KMS-11 (cell line): ENCODE measurements at regions not wholly inside any gene's neighbourhood (a gene's known extent, or its start where the extent isn't known, plus 50 kb on each side); places are given as distances from the start of the nearest gene placed in this dataset.

Experiments
- H2AFZ ChIP-seq: fragments of 200-600 bp; sonication (generic); 2 replicates; pipeline ENCODE4 v1.6.1; 2016; ENCODE audit warnings: antibody characterized with exemption, mixed run types, low read depth
- H3K27ac ChIP-seq: fragments of 200-600 bp; sonication (generic); 2 replicates; pipeline ENCODE4 v1.6.1; 2016; ENCODE audit warnings: mild to moderate bottlenecking, mixed run types
- H3K27me3 ChIP-seq: fragments of 200-600 bp; sonication (generic); 2 replicates; pipeline ENCODE4 v1.6.1; 2017; ENCODE audit warnings: mild to moderate bottlenecking, low read depth, mixed run types, moderate library complexity; ENCODE audit not compliant: insufficient read depth
- H3K36me3 ChIP-seq: fragments of 200-600 bp; sonication (generic); 2 replicates; pipeline ENCODE4 v1.6.1; 2017; ENCODE audit warnings: mild to moderate bottlenecking, mixed run types; ENCODE audit not compliant: insufficient read depth
- H3K4me1 ChIP-seq: fragments of 200-600 bp; sonication (generic); 2 replicates; pipeline ENCODE4 v1.6.1; 2016; ENCODE audit warnings: mild to moderate bottlenecking, low read depth, mixed run types; ENCODE audit not compliant: poor library complexity, severe bottlenecking
- H3K4me2 ChIP-seq: fragments of 200-600 bp; sonication (generic); 2 replicates; pipeline ENCODE4 v1.7.0; 2016; ENCODE audit warnings: mild to moderate bottlenecking, mixed run types
- H3K4me3 ChIP-seq: fragments of 200-600 bp; sonication (generic); IDR thresholded peaks from 2 replicates; pipeline ENCODE4 v1.6.1; 2017; ENCODE audit warnings: low read depth, low read length, mixed read lengths; ENCODE audit not compliant: insufficient read depth
- H3K79me2 ChIP-seq: fragments of 200-600 bp; sonication (generic); 2 replicates; pipeline ENCODE4 v1.6.1; 2016; ENCODE audit warnings: low read depth, mixed run types; ENCODE audit not compliant: insufficient read depth
- H3K9ac ChIP-seq: fragments of 200-600 bp; sonication (generic); 2 replicates; pipeline ENCODE4 v1.6.1; 2016; ENCODE audit warnings: mild to moderate bottlenecking, mixed run types
- H4K20me1 ChIP-seq: fragments of 200-600 bp; sonication (generic); 2 replicates; pipeline ENCODE4 v1.6.1; 2016; ENCODE audit warnings: mild to moderate bottlenecking, mixed run types; ENCODE audit not compliant: insufficient read depth
- TF ChIP-seq, protein P1 (sequence below): fragments of 200-600 bp; sonication (generic); conservative IDR thresholded peaks from 2 replicates; pipeline ENCODE4 v1.6.1; 2017; ENCODE audit warnings: low read depth, mild to moderate bottlenecking, antibody characterized with exemption, low read length, moderate library complexity, mixed read lengths

DNA sequence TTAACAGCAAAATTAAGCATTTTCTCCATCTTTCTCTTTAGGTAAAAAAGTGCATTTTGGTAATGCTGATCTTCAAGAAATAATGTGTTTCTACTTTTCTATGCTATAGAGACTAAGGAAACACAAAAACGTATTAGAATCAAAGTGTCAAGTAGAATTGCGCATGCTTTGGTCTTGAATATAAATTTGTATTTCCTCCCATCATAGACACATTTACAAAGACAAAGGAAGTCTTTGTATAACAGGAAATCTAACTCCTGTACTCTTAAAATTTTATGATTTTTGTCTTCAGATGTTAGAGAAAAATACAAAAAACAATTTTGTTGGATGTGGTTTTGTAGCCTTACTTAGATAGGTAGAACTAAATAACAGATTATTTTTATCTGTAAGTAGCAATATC lies 1299.4 kb downstream of the NCAM2 start:
- no peak overlapping the region for H2AFZ ChIP-seq
- H3K4me3 ChIP-seq = no peak overlapping the region
- no peaks in the 10 kb centered on the region for H3K4me1 ChIP-seq
- H3K9ac ChIP-seq = no peak overlapping the region
- H3K27me3 ChIP-seq = no peaks in the 10 kb centered on the region
- no peaks in the 10 kb centered on the region for H4K20me1 ChIP-seq
- H3K4me2 ChIP-seq = no peak overlapping the region
- TF ChIP-seq, protein P1, sequence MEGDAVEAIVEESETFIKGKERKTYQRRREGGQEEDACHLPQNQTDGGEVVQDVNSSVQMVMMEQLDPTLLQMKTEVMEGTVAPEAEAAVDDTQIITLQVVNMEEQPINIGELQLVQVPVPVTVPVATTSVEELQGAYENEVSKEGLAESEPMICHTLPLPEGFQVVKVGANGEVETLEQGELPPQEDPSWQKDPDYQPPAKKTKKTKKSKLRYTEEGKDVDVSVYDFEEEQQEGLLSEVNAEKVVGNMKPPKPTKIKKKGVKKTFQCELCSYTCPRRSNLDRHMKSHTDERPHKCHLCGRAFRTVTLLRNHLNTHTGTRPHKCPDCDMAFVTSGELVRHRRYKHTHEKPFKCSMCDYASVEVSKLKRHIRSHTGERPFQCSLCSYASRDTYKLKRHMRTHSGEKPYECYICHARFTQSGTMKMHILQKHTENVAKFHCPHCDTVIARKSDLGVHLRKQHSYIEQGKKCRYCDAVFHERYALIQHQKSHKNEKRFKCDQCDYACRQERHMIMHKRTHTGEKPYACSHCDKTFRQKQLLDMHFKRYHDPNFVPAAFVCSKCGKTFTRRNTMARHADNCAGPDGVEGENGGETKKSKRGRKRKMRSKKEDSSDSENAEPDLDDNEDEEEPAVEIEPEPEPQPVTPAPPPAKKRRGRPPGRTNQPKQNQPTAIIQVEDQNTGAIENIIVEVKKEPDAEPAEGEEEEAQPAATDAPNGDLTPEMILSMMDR = no peak
- H3K27ac ChIP-seq = no peak overlapping the region
- H3K79me2 ChIP-seq = no peaks in the 10 kb centered on the region
- H3K36me3 ChIP-seq = no peaks in the 10 kb centered on the region; the same call in 1 of the 2 replicates

DNA sequence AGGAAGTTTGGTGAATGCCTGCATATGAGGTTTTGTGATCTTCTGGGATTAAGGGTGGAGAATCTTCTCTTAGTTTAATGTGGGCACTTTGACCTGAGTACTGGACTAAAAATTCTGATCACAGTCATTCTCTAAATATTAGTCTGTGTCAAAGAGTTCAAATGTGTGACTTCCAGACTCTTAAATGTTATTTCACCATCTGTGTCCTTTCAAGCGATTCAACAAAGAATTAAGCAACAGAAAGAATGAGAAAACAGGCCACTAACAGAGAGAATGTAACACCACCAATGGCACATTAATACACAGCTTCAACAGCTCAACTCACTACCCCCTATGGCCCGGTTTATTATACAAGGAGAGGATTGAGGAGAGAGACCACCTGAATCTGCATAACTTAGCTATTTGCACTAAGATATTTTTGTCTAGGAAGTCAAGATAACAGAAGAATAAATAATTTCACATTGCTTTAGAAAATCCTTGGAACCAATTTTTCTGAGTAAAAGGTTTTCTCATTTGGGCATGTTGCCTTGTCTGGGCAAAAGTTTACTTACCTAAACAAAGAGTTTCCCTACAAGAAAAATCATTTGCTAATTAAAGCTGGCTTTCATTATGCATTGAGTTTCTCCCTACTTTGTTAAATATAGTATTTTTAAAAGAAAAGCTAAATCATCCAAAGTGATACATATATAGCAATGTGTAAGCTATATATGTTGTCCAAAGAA lies 1313.7 kb downstream of the NCAM2 start:
- no peak overlapping the region for H3K27ac ChIP-seq
- H3K27me3 ChIP-seq = no peaks in the 10 kb centered on the region
- H3K36me3 ChIP-seq = no peaks in the 10 kb centered on the region
- H2AFZ ChIP-seq = no peak overlapping the region
- H3K4me2 ChIP-seq = no peak overlapping the region
- H3K4me3 ChIP-seq = no peak overlapping the region
- H3K4me1 ChIP-seq = no peaks in the 10 kb centered on the region
- H3K9ac ChIP-seq = no peak overlapping the region
- TF ChIP-seq, protein P1 = no peak
- no peaks in the 10 kb centered on the region for H3K79me2 ChIP-seq
- H4K20me1 ChIP-seq = no peaks in the 10 kb centered on the region

GRCh38 chr21:22314963-22315362 lies 1316.8 kb downstream of the NCAM2 start:
- TF ChIP-seq, protein P1 = no peak
- Histone ChIP-seq H2AFZ (no peak overlapping the region), H3K4me2 (no peak overlapping the region), H3K36me3 (no peaks in the 10 kb centered on the region), H3K27ac (no peak overlapping the region), H3K4me1 (no peaks in the 10 kb centered on the region), H3K27me3 (no peaks in the 10 kb centered on the region), H3K79me2 (no peaks in the 10 kb centered on the region), H3K9ac (no peak overlapping the region), H3K4me3 (no peak overlapping the region), H4K20me1 (no peaks in the 10 kb centered on the region)

DNA sequence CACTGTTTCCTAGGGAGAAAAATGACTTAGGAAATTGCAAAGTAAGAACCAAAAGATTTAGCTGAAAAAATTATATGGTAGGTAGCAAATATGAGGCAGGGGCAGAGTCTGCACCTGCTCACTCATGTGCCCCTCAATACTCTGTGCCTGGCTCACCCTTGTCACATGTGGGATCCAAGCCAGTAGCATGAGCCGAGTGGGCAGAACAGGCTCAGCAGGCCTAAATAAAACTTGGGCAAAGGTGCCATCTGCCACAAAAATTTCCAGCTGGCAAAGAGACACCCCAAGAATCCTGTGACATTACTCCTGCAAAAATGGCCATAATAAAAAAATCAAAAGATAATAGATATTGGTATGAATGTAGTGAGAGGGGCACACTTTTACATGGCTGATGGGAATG lies 1321.2 kb downstream of the NCAM2 start:
- no peak overlapping the region for H2AFZ ChIP-seq
- H3K4me3 ChIP-seq = no peak overlapping the region
- H3K4me1 ChIP-seq = no peaks in the 10 kb centered on the region
- H3K4me2 ChIP-seq = no peak overlapping the region
- H3K36me3 ChIP-seq = no peaks in the 10 kb centered on the region
- H3K79me2 ChIP-seq = no peaks in the 10 kb centered on the region
- H3K9ac ChIP-seq = no peak overlapping the region
- TF ChIP-seq, protein P1 = no peak
- H4K20me1 ChIP-seq = no peaks in the 10 kb centered on the region
- no peaks in the 10 kb centered on the region for H3K27me3 ChIP-seq
- no peak overlapping the region for H3K27ac ChIP-seq
